Nephron (organoid): ENCODE measurements at regions not wholly inside any gene's neighbourhood (a gene's known extent, or its start where the extent isn't known, plus 50 kb on each side); places are given as distances from the start of the nearest gene placed in this dataset.

Experiments
- H3K27ac Mint-ChIP-seq, 3 experiments: 2 replicates each; pipeline ENCODE4 v1.8.0; 2020; ENCODE audit warnings: mixed read lengths in 3 of 3, mild to moderate bottlenecking in 2 of 3, moderate library complexity in 1 of 3
- H3K27me3 Mint-ChIP-seq: 2 replicates; pipeline ENCODE4 v1.8.0; 2021; ENCODE audit warnings: low read depth, mild to moderate bottlenecking, moderate library complexity, mixed read lengths
- H3K36me3 Mint-ChIP-seq: 2 replicates; pipeline ENCODE4 v1.8.0; 2020; ENCODE audit warnings: low read depth, mixed read lengths
- H3K4me1 Mint-ChIP-seq: 2 replicates; pipeline ENCODE4 v1.8.0; 2020; ENCODE audit warnings: mixed read lengths
- H3K4me3 Mint-ChIP-seq, 3 experiments: 2 replicates each; pipeline ENCODE4 v1.8.0; 2020; ENCODE audit warnings: mild to moderate bottlenecking in 3 of 3, mixed read lengths in 3 of 3, moderate library complexity in 2 of 3
- H3K9me3 Mint-ChIP-seq: 2 replicates; pipeline ENCODE4 v1.8.0; 2020; ENCODE audit warnings: mixed read lengths
- TF ChIP-seq, protein P1 (sequence below), 3 experiments: fragments of 200-600 bp; sonication (generic); IDR thresholded peaks; one replicate each; pipeline ENCODE4 v1.5.0; 2021; ENCODE audit warnings: antibody characterized with exemption in 3 of 3; ENCODE audit not compliant: unreplicated experiment in 3 of 3

DNA sequence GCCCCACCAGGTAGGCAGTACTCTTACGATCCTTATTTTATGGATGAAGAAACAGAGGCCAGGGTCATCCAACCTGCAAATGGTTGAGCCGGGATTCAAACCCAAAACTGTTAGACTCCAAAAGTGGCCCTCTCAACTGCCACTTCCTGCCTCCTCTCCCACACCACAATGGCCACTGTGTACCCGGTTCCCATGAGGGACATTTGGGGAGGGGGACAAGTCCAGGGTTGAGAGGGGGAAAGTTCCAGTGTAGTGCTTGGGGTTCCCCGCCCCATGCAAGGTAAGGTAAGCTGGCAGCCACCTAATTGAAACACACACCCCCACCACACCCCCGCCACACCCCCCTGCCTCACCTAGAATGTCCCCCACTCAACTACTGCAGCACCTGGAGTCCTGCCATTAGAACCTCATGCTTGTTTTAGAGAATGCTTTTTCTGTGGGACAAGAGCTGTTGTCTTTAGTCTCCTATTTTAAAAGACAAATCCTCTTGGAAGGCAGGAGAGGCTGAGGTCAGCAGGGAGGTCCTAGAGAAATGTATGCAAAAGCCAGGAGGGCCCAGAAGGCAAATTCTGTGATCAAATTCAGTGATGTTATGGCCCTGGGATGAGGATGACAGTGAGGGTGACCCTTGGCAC lies 145.2 kb downstream of the ZFP36L2 start:
- Mint-ChIP-seq H3K36me3 (no peaks in the 10 kb centered on the region), H3K9me3 (no peaks in the 10 kb centered on the region), H3K4me1 (peaks cover 75% of the 10 kb centered on the region), H3K4me3 (peak overlapping the region; percentile 22 to 45 (median 32)), H3K27me3 (peaks cover 6% of the 10 kb centered on the region), H3K27ac (peak overlapping the region; percentile 95 to 99 (median 97))
- TF ChIP-seq, protein P1, sequence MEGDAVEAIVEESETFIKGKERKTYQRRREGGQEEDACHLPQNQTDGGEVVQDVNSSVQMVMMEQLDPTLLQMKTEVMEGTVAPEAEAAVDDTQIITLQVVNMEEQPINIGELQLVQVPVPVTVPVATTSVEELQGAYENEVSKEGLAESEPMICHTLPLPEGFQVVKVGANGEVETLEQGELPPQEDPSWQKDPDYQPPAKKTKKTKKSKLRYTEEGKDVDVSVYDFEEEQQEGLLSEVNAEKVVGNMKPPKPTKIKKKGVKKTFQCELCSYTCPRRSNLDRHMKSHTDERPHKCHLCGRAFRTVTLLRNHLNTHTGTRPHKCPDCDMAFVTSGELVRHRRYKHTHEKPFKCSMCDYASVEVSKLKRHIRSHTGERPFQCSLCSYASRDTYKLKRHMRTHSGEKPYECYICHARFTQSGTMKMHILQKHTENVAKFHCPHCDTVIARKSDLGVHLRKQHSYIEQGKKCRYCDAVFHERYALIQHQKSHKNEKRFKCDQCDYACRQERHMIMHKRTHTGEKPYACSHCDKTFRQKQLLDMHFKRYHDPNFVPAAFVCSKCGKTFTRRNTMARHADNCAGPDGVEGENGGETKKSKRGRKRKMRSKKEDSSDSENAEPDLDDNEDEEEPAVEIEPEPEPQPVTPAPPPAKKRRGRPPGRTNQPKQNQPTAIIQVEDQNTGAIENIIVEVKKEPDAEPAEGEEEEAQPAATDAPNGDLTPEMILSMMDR (IDR thresholded peaks at IDR 0.05; ENCODE audit: unreplicated experiment in 3 of 3), result no peak

DNA sequence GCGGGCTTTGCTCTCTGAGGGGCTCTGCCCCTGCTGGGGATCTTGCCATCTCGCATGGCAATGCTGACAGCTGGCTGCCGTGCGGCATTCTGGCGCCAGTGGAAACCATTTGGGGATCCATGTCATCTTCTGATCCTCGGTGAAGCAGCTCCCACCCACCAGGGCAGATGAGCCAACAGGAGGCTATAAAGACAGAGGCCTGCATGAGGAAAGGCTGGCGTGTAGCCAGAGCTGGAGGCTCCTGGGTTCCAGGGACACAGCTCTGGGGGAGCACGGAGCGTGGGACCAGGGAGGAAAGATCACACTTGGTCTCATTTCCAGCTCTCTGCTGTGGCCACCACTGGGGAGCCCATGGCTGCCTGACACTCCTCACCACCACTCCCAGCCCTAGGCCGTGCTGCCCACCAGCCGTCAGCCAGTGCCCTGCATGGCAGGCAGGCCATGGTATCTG lies 145.8 kb downstream of the ZFP36L2 start:
- Mint-ChIP-seq H3K4me1 (peaks cover 75% of the 10 kb centered on the region), H3K9me3 (no peaks in the 10 kb centered on the region), H3K27me3 (peaks cover 6% of the 10 kb centered on the region), H3K36me3 (no peaks in the 10 kb centered on the region), H3K27ac (peak overlapping the region; percentile 63 to 99 (median 95)), H3K4me3 (peak overlapping the region in 1 of 3 experiments; percentile 15)
- TF ChIP-seq, protein P1 (IDR thresholded peaks at IDR 0.05; ENCODE audit: unreplicated experiment in 3 of 3), result no peak

DNA sequence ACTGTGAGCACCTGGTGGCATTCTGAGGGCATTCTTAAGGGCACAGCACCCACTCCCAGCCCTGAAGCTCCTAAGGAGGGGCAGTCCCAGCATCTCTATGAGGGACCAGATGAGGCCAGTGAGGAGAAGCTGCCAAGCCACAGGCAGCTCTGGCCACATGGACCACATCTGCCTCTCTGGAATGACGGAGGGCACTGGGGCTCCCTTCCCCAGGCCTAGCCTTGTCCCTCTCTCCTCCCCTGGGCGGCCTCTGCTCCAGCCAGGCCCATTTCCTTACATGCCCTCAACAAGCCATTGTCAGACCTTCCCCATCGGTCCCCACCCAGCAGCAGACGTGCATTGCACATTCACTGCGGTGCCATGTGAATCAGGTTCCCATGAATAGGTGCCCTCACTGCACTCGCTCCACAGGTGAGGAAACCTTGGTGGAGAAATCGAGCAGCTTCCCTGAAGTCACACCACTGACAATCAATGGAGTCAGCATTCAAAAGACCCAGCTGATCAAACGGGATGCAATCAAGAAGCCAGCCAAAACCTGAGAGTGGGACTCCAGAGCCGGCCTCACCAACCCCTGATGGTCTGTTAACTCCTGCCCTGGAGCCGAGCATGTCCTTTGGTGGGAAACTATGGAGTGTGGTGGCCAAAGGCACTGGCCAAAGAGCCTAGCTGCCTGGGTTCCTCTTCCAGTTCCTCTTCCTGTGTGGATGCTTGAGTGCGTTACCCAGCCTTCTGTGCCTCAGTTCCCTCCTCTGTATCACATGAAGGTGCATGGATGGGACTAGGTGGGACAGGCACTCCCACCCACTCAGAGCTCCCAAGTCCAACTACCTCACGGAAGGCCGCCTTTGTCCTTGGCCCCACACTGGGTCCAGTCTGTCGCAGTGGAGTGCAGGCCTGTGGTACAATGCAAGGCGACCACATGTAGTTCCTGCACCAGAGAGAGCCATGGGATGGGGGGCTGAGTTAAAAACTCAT lies 147.3 kb downstream of the ZFP36L2 start:
- H3K9me3 Mint-ChIP-seq, result no peaks in the 10 kb centered on the region
- peak overlapping the region in 2 of 3 experiments; percentile 95 to 99 for H3K27ac Mint-ChIP-seq
- H3K36me3 Mint-ChIP-seq, result no peaks in the 10 kb centered on the region
- H3K27me3 Mint-ChIP-seq, result peaks cover 6% of the 10 kb centered on the region
- no peak overlapping the region for H3K4me3 Mint-ChIP-seq
- TF ChIP-seq, protein P1 (IDR thresholded peaks at IDR 0.05; ENCODE audit: unreplicated experiment in 3 of 3), result no peak
- H3K4me1 Mint-ChIP-seq, result peaks cover 75% of the 10 kb centered on the region

DNA sequence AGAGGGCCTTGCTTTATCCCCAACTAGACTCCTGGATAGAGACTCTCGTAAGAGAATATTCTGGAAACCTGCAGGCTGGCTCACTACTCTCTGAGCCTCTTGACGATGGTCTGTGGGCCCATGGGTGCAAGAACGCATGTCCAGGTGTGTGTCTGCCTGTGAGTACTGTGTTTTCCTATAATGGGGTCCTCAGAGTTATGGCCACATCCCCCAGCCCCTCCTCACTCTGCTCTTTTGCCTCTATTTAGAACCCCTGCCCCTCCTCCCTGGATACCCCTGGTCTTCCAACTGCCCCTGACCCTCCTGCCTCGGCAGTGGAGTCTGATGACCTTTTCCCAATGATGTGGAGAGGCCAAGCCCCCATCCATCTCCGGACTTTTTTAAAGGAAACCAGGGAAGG lies 148.1 kb downstream of the ZFP36L2 start:
- Mint-ChIP-seq H3K36me3 (no peaks in the 10 kb centered on the region), H3K4me3 (no peak overlapping the region), H3K27ac (peak overlapping the region in 2 of 3 experiments; percentile 95 to 99), H3K9me3 (no peaks in the 10 kb centered on the region), H3K4me1 (peaks cover 75% of the 10 kb centered on the region), H3K27me3 (peaks cover 6% of the 10 kb centered on the region)
- TF ChIP-seq, protein P1 (IDR thresholded peaks at IDR 0.05; ENCODE audit: unreplicated experiment in 3 of 3), result no peak

DNA sequence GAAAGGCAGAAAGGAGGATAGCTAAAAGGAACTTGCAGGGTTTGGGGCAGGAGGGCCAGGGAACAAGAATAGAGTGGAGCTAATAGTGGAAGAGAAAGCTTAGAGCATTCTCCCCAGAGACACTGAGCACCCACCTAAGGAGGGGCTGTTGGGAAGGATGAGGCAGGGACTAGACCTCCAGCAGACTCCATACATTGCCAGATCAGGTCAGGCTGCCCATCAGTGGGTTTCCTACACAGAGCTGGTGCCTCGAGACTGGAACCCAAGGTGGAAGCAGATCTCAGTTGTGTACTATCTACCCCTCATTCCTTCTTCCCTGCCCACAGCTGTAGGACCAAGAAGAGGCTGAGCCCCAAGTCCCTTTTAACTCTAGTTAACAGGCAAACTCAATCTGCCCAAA lies 148.5 kb downstream of the ZFP36L2 start:
- TF ChIP-seq, protein P1 (IDR thresholded peaks at IDR 0.05; ENCODE audit: unreplicated experiment in 3 of 3), result no peak
- Mint-ChIP-seq H3K36me3 (no peaks in the 10 kb centered on the region), H3K27ac (peak overlapping the region; percentile 63 to 99 (median 95)), H3K9me3 (no peaks in the 10 kb centered on the region), H3K4me1 (peaks cover 74% of the 10 kb centered on the region), H3K27me3 (peaks cover 4% of the 10 kb centered on the region), H3K4me3 (no peak overlapping the region)
